IMR-90 (cell line): ENCODE measurements at regions not wholly inside any gene's neighbourhood (a gene's known extent, or its start where the extent isn't known, plus 50 kb on each side); places are given as distances from the start of the nearest gene placed in this dataset.

Experiments used
- BHLHE40 ChIP-seq: fragments of 150-350 bp; IDR thresholded peaks from 2 replicates; pipeline ENCODE4 v1.6.1; 2016; ENCODE audit warnings: mild to moderate bottlenecking, low read depth, low read length
- CEBPB ChIP-seq: IDR thresholded peaks from 2 replicates; pipeline ENCODE4 v1.6.1; 2012; ENCODE audit warnings: low read depth, low read length, improper control_type of control experiment
- CHD1 ChIP-seq: IDR thresholded peaks from 2 replicates; pipeline ENCODE4 v1.6.1; 2012; ENCODE audit warnings: low read depth, low read length, improper control_type of control experiment
- CTCF ChIP-seq: conservative IDR thresholded peaks from 2 replicates; pipeline ENCODE4 v1.5.1; 2012; ENCODE audit warnings: mild to moderate bottlenecking, low read depth, low read length, improper control_type of control experiment
- FOS ChIP-seq: fragments of 150-350 bp; IDR thresholded peaks from 2 replicates; pipeline ENCODE4 v1.6.1; 2016; ENCODE audit warnings: low read depth, low read length
- NFE2L2 ChIP-seq: fragments of 150-350 bp; IDR thresholded peaks from 2 replicates; pipeline ENCODE4 v1.6.1; 2016; ENCODE audit warnings: low read depth, mild to moderate bottlenecking, low read length
- POLR2A ChIP-seq: IDR thresholded peaks from 2 replicates; pipeline ENCODE4 v1.6.1; 2012; ENCODE audit warnings: mild to moderate bottlenecking, low read depth, low read length
- RAD21 ChIP-seq: IDR thresholded peaks from 2 replicates; pipeline ENCODE4 v1.6.1; 2012; ENCODE audit warnings: low read length, improper control_type of control experiment
- USF2 ChIP-seq: fragments of 150-350 bp; IDR thresholded peaks from 2 replicates; pipeline ENCODE4 v1.6.1; 2017; ENCODE audit warnings: mild to moderate bottlenecking, antibody characterized with exemption, low read length, low read depth

- TF ChIP-seq BHLHE40 (no peak), CTCF (no peak), NFE2L2 (no peak), CEBPB (no peak), FOS (no peak), POLR2A (no peak), RAD21 (no peak), USF2 (no peak), CHD1 (no peak)
Measured at GRCh38 chr16:86816930-86817625, 238.7 kb downstream of the FOXL1 start.
